K562 (cell line): ENCODE measurements at regions not wholly inside any gene's neighbourhood (a gene's known extent, or its start where the extent isn't known, plus 50 kb on each side); places are given as distances from the start of the nearest gene placed in this dataset.

Source experiments
- ATAC-seq: fragments of 200-7000 bp; cut with Tn5 transposase; 3 replicates; pipeline ENCODE4 v1.9.1; 2020; ENCODE audit warnings: moderate library complexity
- BruUV-seq: library from RNA; stranded (reverse); fragments of 400-500 nt; replicated peaks from 2 replicates; lab custom pipeline; 2021; lab: Mats Ljungman, UMichigan
- CTCF ChIA-PET: fragments of 300-600 bp; formaldehyde crosslinking; extraction: SDS; loops from one replicate; lab custom pipeline; 2021; ENCODE audit warnings: low intra/inter-chr PET ratio; lab: Yijun Ruan, JAX
- POLR2A ChIA-PET: fragments of 300-600, 350-650 bp; sonication (Branson Sonifier 250); formaldehyde crosslinking; extraction: SDS; loops from one replicate; lab custom pipeline; 2021; ENCODE audit warnings: antibody characterized with exemption, inconsistent platforms; lab: Yijun Ruan, JAX
- DNase-seq, 4 experiments: peaks; one replicate each; pipeline versions ENCODE4 v3.0.0 to v3.0.0-alpha.2; 2011 to 2018; ENCODE audit warnings: low spot score in 3 of 4, mixed read lengths in 3 of 4; ENCODE audit errors: extremely low read depth in 1 of 4
- FAIRE-seq: peaks from 2 replicates; lab custom pipeline; 2011; peaks lifted over from hg19 to GRCh38; lab: Jason Lieb, UNC
- H2AFZ ChIP-seq: 2 replicates; pipeline ENCODE4 v1.6.0; 2011; ENCODE audit warnings: low read depth, low read length, control low read depth, inconsistent platforms
- H3K27ac ChIP-seq: fragments of 200-600 bp; 3 replicates; pipeline ENCODE4 v1.8.0; 2011; ENCODE audit warnings: low read depth, mild to moderate bottlenecking, control low read depth, inconsistent platforms, low read length, moderate library complexity, mixed read lengths; ENCODE audit errors: extremely low read depth
- H3K27me3 ChIP-seq, 2 experiments: fragments of 300-600 bp in 1 of 2; 2 replicates in 1 of 2; 3 replicates in 1 of 2; pipeline versions ENCODE4 v1.6.0 to v1.8.0; 2011; ENCODE audit warnings: inconsistent platforms in 2 of 2, low read length in 2 of 2, mild to moderate bottlenecking in 1 of 2, mixed read lengths in 1 of 2, moderate library complexity in 1 of 2; ENCODE audit not compliant: control insufficient read depth in 2 of 2, insufficient read depth in 2 of 2
- H3K36me3 ChIP-seq: fragments of 300-600 bp; 3 replicates; pipeline ENCODE4 v1.8.0; 2011; ENCODE audit warnings: mild to moderate bottlenecking, low read length, inconsistent platforms; ENCODE audit not compliant: control insufficient read depth, insufficient read depth
- H3K4me1 ChIP-seq, 2 experiments: fragments of 200-600 bp in 1 of 2; replicated peaks in 1 of 2; 2 replicates in 1 of 2; 3 replicates in 1 of 2; pipeline versions ENCODE4 v1.5.1 to v1.8.0; 2011; ENCODE audit warnings: inconsistent platforms in 2 of 2, low read length in 2 of 2, mild to moderate bottlenecking in 1 of 2, mixed read lengths in 1 of 2, moderate library complexity in 1 of 2; ENCODE audit not compliant: control insufficient read depth in 2 of 2, insufficient read depth in 2 of 2
- H3K4me2 ChIP-seq: 2 replicates; pipeline ENCODE4 v1.6.1; 2011; ENCODE audit warnings: low read length, control low read depth, inconsistent platforms, mixed read lengths; ENCODE audit not compliant: insufficient read depth
- H3K4me3 ChIP-seq: fragments of 200-600 bp; sonication (generic), shearing (Covaris generic); 2 replicates; pipeline ENCODE4 v1.5.1; 2016; ENCODE audit warnings: control low read depth, inconsistent platforms
- H3K79me2 ChIP-seq: fragments of 200-600 bp; 3 replicates; pipeline ENCODE4 v1.8.0; 2011; ENCODE audit warnings: low read length, inconsistent platforms; ENCODE audit not compliant: control insufficient read depth, insufficient read depth
- H3K9ac ChIP-seq, 2 experiments: 2 replicates each; pipeline versions ENCODE4 v1.6.0 to v1.6.1; 2011; ENCODE audit warnings: low read depth in 2 of 2, low read length in 2 of 2, control low read depth in 1 of 2, inconsistent platforms in 1 of 2, mild to moderate bottlenecking in 1 of 2, mixed read lengths in 1 of 2; ENCODE audit not compliant: insufficient read depth in 1 of 2
- H3K9me1 ChIP-seq: one replicate; pipeline ENCODE4 v1.6.0; 2011; ENCODE audit warnings: inconsistent platforms, mild to moderate bottlenecking, low read length, moderate library complexity; ENCODE audit not compliant: control insufficient read depth, insufficient read depth
- H3K9me3 ChIP-seq: replicated peaks from 2 replicates; pipeline ENCODE4 v1.5.1; 2011; ENCODE audit warnings: low read depth, low read length, inconsistent platforms; ENCODE audit not compliant: control insufficient read depth, insufficient read depth
- H4K20me1 ChIP-seq: replicated peaks from 2 replicates; pipeline ENCODE4 v1.6.1; 2011; ENCODE audit warnings: low read length, inconsistent platforms, mixed read lengths; ENCODE audit not compliant: control insufficient read depth, insufficient read depth
- BCL6 ChIP-seq: fragments of 250-450 bp; sonication (Bioruptor Pico); IDR thresholded peaks from 2 replicates; pipeline ENCODE4 v1.4.0; 2020
- CBX2 ChIP-seq: fragments of 200-600 bp; sonication (generic); IDR thresholded peaks from one replicate; pipeline ENCODE4 v1.6.1; 2012; ENCODE audit warnings: mild to moderate bottlenecking, low read length, inconsistent platforms; ENCODE audit not compliant: insufficient read depth, poor library complexity, severe bottlenecking
- HMGXB4 ChIP-seq: sonication (generic); formaldehyde crosslinking; IDR thresholded peaks from 2 replicates; pipeline ENCODE4 v1.8.1; 2023; ENCODE audit warnings: mild to moderate bottlenecking, missing genetic modification reagents
- HOXB6 ChIP-seq: fragments of 250-450 bp; sonication (Bioruptor Pico); IDR thresholded peaks from 2 replicates; pipeline ENCODE4 v1.5.1; 2022; ENCODE audit warnings: mild to moderate bottlenecking, borderline replicate concordance
- NFIC ChIP-seq: fragments of 450-650 bp; IDR thresholded peaks from 2 replicates; pipeline ENCODE4 v1.6.1; 2017; ENCODE audit warnings: mild to moderate bottlenecking, inconsistent platforms
- RAD21 ChIP-seq, 2 experiments: fragments of 250-450 bp in 1 of 2; fragments of 450-650 bp in 1 of 2; sonication (Bioruptor Pico) in 1 of 2; formaldehyde crosslinking in 1 of 2; IDR thresholded peaks in 1 of 2; conservative IDR thresholded peaks in 1 of 2; 2 replicates each; pipeline versions ENCODE4 v1.4.0 to v1.8.0; 2020 to 2022; ENCODE audit warnings: mild to moderate bottlenecking in 2 of 2, moderate library complexity in 1 of 2
- THRAP3 ChIP-seq: fragments of 450-650 bp; IDR thresholded peaks from 2 replicates; pipeline ENCODE4 v1.6.1; 2016; ENCODE audit warnings: mild to moderate bottlenecking, inconsistent platforms, borderline replicate concordance
- ZNF121 ChIP-seq: sonication (generic); formaldehyde crosslinking; conservative IDR thresholded peaks from 2 replicates; pipeline ENCODE4 v1.8.0; 2022; ENCODE audit warnings: missing genetic modification reagents
- ZNF175 ChIP-seq: fragments of 200-800 bp; sonication (Bioruptor generic); IDR thresholded peaks from 2 replicates; pipeline ENCODE4 v1.6.1; 2016; ENCODE audit warnings: low read depth, mild to moderate bottlenecking, missing genetic modification characterization, missing compliant biosample characterization
- ZNF274 ChIP-seq: IDR thresholded peaks from 2 replicates; pipeline ENCODE4 v1.6.1; 2011; ENCODE audit warnings: low read depth, mild to moderate bottlenecking, low read length, moderate library complexity, borderline replicate concordance
- ZNF76 ChIP-seq: fragments of 250-450 bp; sonication (Bioruptor Pico); IDR thresholded peaks from 2 replicates; pipeline ENCODE4 v1.4.0; 2020; ENCODE audit warnings: mild to moderate bottlenecking, moderate library complexity, borderline replicate concordance
- WGBS: fragments of 100-300 bp; shearing (Covaris generic); methylation state at CpG from one replicate; pipeline ENCODE4 v1.1.6; 2016; ENCODE audit warnings: low coverage, mixed read lengths; ENCODE audit not compliant: insufficient coverage; ENCODE audit errors: missing lambda C conversion rate; 5-methylcytosine and 5-hydroxymethylcytosine counted together
- in situ Hi-C: fragments of 300-500 bp; cut with MboI; formaldehyde crosslinking; loops from 4 replicates; pipeline ENCODE4 v1.15.0; 2018; ENCODE audit warnings: inconsistent platforms, mixed read lengths
- intact Hi-C: fragments of 100-400 bp; cut with micrococcal nuclease; formaldehyde crosslinking; loops from 2 replicates; pipeline ENCODE4 v1.14.2; 2022

DNA sequence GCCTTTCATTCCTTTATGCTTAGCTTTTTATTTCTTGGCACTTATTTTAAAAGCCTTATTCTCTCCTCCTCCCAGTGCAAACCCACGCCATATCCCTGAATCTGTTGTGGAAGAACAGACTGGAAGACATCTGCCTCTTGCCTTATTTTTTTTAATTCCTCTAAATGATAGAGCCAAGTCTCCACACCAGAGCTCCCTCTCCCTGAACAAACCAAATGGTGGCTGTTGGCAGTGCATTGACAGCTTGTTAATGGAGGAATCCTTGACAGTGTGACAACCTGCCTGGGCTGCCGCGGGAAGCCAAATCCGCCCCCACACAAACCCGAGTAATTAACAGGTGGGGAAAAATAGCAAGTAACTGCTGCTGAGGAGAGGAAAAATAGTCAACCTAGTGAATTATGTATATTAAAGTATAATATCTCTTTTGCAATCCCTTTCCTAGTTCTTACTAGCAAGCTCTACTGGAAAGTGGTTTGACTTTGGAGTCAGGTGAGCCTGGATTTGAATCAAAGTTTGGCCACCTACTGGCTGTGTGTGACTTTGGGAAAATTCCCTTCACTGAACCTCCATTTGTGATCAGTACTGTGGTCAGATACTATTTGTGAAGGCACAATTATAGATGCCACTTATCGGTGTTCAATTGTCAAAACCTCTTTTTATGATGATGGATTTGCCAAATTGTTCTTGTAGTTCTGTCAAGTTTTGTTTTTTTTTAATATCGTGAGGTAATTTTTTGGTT is 589.6 kb downstream of the PDCD6IP start:
- no peaks in the 10 kb centered on the region for H4K20me1 ChIP-seq
- POLR2A ChIA-PET, result interaction anchor here (0.6 kb wide), 1 partner anchor 10 kb away, joined by 3 read pairs; no protein-coding TSS in a partner anchor
- no peak for FAIRE-seq
- no TSS peak for BruUV-seq
- in situ Hi-C loops (no loop called here), intact Hi-C loops (no loop called here)
- CTCF ChIA-PET, result no interaction called here
- H3K9me1 ChIP-seq, result no peaks in the 10 kb centered on the region
- no peak overlapping the region for H3K27ac ChIP-seq
- ATAC-seq, result no peak
- H3K9ac ChIP-seq, result no peak overlapping the region
- H2AFZ ChIP-seq, result no peak overlapping the region
- H3K9me3 ChIP-seq, result no peaks in the 10 kb centered on the region
- no peak for DNase-seq
- no peak overlapping the region for H3K4me3 ChIP-seq
- no peaks in the 10 kb centered on the region for H3K4me1 ChIP-seq
- H3K27me3 ChIP-seq, result no peaks in the 10 kb centered on the region
- 0% methylated on average over 7 of the region's 7 CpGs for WGBS
- no peak overlapping the region for H3K4me2 ChIP-seq
- H3K79me2 ChIP-seq, result no peaks in the 10 kb centered on the region
- TF ChIP-seq ZNF274, result no peak
- no peak for TF ChIP-seq ZNF121 (CRISPR knock-in tag)
- TF ChIP-seq RAD21 (CRISPR knock-in tag; conservative IDR thresholded peaks at IDR 0.05 in 1 of 2, IDR thresholded peaks at IDR 0.05 in 1 of 2), result no peak
- TF ChIP-seq BCL6 (CRISPR knock-in tag), result no peak
- TF ChIP-seq CBX2, result no peak
- no peak for TF ChIP-seq THRAP3
- TF ChIP-seq ZNF175, result no peak
- TF ChIP-seq HOXB6 (CRISPR knock-in tag), result no peak
- TF ChIP-seq HMGXB4 (CRISPR knock-in tag), result no peak
- no peak for TF ChIP-seq NFIC
- TF ChIP-seq ZNF76, result no peak
- H3K36me3 ChIP-seq, result no peaks in the 10 kb centered on the region
